AG08395 (cell line): ENCODE measurements at regions not wholly inside any gene's neighbourhood (a gene's known extent, or its start where the extent isn't known, plus 50 kb on each side); places are given as distances from the start of the nearest gene placed in this dataset.
A peak's percentile ranks its signal among the peaks of the same experiment; 100 is the strongest.

Experiments used
- DNase-seq: peaks from one replicate; pipeline ENCODE4 v3.0.0; 2012; ENCODE audit warnings: mixed read lengths, low spot score

DNA sequence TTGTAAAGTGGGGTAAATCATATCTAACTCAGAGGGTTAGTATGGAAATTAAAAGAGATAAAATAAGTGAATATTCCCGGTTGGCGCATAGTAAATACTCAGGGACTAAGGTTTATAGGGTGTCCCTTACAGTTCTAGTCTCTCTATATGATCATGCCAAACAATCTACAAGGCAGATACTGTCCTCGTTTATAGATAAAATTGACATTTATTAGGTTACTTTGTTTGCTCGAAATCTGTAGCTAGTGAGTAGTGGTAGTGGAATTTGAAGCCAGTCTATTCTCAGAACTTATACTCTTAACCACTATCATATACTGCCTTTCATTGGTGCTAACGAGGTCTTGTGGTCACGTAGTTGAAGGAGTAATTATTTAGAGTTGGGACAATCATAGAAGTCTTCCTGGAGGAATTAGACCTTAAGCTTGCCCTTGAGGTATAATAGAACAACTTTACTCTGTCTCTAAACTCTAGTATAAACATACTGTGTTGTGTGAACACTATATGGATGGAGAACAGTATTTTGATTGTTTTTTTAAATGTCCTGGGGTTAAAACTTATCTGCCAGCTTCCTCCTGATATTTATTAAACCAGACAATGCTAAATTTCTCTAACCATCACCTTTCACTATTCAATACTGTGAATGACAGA lies 324.0 kb downstream of the STIM2 start:
- no peak for DNase-seq

DNA sequence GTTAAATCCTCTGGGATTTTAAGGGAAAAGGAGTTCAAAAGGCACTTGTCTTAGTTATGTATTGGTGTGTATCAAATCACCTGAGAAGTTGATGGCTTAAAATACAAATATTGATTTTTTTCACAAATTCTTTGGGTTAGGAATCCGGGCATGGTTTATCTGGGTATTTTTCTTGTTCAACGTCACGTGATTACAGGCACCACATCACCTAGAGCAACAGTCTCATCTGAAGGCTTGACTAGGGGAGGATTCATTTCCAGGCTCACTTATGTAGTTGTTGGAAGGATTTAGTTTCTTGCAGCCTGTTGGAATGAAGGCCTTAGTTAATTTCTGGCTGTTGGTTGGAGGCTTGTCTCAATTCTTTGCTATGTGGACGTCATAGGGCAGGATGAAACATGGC lies 326.1 kb downstream of the STIM2 start:
- no peak for DNase-seq

DNA sequence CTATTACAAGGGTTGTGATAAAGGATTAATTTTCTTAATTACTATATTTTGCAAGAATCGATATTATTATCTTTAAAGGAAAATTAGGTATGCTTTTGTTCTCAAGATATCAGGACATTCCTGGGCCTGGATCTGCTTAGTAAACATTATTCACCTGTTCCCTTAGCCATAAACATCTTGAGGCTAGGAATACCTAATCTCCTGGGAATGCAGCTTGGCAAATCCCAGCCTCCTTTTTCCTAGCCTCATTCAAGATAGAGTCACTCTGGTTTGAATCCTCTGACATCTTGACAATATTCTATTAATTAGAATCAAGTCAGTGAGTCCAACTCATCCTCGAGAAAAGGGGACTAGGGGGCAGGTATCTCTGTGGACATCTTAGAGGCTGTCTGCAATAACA lies 327.1 kb downstream of the STIM2 start:
- no peak for DNase-seq

DNA sequence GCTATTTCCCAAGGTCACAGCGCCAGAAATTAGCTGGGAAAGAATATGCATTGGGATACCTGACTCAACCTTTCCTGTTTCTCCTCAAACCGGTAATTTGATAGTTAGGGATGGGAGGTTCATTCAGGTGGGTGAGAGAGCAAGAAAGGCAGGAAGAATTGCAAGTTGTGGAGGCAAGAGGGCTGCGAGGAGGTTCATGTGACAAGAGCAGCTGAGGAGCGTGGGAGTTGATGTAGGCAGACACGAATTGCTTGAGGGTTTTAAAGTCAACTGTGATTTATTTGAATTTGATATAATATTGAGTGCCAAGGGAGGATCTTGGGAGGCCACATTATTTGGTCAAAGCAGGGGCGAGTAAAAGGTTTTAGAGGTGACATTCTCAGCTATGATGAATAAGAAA lies 329.0 kb downstream of the STIM2 start:
- DNase-seq = no peak

DNA sequence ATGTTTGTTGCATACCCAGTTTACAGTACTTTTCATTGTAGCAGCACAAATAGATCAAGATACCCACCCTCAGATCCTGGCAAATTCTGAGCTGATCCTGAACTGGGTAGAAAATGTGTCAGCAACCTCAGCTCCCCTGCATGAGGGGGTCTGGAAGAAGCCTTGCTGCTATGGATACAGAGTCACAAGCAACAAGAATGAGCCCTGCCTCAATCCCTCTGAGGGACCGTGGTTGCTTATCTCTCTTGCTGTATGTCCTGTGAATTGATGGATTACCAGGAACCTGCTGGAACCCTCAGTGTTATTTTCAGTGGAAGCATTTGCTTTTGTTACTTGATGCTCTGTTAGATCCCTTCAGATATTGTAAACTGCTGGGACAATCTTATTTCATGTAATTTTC lies 331.0 kb downstream of the STIM2 start:
- DNase-seq = no peak

DNA sequence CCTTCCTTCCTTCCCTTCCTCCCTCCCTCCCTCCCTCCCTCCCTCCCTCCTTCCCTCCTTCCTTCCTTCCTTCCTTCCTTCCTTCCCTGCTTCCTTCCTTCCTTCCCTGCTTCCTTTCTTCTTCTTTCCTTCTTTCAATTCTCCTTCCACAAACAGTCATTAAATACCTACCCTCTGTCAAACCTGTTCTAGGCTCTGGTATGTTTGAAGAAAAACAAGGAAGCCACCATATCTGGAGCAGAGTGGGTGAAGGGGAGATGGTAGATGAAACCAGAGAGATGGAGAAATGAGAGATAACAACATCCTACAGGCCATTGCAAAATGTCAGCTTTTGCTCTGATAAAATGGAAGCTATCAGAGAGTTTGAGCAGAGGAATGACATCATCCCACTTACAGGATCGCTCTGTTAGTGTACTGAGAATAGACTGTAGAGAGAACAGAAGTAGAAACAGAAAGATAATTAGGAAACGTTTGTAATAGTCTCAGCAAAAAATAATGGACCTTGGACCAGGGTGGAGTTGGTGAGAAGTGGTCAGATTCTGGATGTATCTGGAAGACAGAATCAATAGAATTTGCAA lies 334.0 kb downstream of the STIM2 start:
- DNase-seq = no peak

DNA sequence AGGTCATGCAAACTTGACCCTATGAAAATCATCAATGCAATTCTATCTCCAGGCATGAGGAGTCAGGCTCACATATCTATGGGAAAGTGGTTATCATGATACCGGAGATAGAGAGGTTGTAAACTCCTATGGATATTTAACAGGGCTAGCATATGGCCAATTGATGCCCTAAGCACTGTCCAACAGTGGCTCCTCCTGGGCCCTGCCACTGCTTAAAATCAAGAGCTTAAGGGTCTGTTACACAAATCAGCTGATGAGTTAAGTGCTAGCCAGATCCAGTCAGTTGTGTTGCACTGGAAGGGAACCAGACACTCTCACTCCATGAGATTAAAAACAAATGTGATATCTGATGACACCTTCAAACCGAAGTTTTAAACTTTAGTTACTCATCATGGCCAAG lies 337.6 kb downstream of the STIM2 start:
- no peak for DNase-seq

DNA sequence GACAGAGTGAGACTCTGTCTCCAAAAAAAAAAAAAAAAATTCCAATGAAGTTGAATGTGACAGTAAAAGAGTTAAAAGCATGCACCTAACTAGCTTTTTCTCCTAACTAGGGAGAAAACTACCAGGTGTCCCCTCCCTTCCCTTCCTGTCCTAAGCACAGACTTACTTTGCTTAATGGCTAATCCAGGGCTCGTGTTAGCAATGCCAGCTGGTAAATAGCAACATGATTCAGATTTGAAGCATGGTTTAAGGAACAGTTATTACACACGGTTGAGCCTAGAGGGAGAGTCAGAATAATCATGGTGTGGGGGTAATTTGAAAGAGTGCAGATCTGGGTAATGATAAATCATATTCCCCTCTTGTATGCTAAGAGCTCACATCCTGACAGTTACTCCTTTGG lies 338.3 kb downstream of the STIM2 start:
- no peak for DNase-seq

DNA sequence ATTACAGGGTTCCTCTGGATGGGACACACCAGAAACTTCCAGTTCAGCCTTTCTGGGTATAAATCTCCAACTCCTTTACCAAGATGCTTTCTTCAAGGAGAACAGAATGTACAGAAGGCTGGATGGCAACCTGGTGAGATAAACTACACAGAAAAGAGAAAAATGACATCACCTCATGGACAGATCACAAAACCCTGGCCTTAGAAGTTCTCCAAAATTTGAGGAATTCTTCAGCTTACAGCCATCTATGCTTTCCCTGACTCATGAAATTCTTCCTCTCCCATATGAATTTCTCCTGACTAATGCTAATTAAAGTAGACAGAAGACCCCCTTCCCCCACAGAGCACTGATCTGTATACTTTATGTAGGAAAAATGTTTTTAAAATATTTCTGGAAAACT lies 345.4 kb downstream of the STIM2 start:
- DNase-seq = no peak

DNA sequence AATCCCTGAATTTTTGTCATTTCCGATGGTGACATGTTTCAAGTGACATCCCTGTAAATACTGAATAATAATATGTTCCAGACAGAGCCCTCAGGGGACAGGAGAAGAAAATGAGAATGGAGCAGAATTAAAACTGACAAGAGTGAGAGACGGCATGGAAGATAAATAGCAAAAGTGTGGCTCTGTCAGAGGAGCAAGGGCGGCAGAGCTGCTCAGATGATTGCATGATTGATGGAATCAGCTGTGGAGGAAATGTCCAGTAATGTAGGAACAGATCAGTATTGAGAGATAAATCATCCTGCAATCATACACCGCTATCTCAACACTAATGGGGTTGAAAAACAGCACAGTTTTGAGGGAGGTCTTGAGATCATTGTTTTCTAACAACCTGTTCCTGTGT lies 350.3 kb downstream of the STIM2 start:
- no peak for DNase-seq

DNA sequence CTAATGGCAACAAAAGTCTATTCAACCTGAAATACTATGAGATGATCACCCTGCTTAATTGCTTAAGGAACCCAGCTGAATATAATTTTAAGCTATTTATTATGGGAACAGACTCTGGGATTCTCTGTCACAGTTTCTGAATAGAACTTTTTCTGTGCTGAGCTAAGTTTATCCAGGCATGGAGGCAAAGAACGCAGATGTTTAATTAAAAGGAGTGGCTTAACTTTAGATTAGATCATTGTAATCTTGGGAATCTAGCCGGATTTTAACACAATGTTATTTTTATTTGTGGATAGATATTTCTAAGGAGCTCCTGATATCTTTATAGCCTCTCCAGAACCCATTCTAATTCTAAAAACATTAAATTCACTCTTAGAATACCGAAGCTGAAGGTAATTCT lies 353.4 kb downstream of the STIM2 start:
- DNase-seq = no peak

DNA sequence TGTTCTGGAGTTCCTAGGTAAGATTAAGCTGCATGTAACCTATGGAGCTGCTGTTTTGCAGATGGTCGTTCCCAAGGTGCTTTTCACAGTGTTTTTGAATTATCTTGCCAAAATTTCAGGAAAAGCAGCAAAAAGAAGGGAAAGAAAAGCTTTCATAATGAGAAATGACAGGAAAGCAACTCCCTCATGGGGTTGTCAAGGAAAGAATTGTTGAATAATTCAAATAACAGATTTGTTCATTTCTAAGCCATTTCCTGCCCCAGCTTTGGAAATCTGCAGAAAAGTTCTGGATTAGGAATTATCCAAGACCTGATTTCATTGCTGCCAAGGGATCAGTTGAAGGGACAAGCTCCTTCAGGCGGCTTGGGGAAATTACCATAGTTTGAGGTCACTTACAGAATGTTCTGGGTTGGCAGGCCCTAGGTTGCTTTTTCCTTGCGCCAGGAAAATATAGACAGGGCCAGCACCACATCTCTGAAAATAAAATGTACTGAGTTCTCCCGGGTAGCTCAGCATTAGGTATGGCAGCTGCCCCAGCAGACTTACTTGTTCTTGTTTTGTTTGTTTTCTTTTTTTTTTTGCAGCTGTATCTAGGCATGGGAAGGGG lies 354.7 kb downstream of the STIM2 start:
- no peak for DNase-seq

DNA sequence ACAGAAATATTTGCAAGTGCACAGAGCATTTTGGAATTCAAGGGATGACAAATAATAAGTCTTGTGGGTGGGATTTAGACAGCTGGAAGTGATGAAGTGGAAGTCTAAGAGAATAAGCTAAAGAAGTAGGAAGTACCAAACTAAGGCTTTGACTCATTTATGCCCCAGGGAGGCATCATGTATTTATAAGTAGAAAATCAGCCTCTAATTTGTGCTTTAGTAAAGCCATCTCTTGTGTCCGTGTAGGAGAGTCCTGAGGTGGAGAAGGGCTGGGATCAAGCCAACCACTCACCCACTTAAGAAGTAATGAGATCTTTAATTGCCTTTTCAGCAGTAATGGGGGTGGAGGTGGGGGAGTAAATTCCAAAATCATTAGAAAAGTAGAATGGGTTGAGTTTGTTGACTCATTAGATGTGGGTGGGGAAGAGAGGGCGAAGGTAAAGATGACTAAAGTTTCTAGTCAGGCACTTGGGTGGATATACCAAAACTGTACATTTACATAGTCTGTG lies 356.7 kb downstream of the STIM2 start:
- DNase-seq = peak; percentile 11

DNA sequence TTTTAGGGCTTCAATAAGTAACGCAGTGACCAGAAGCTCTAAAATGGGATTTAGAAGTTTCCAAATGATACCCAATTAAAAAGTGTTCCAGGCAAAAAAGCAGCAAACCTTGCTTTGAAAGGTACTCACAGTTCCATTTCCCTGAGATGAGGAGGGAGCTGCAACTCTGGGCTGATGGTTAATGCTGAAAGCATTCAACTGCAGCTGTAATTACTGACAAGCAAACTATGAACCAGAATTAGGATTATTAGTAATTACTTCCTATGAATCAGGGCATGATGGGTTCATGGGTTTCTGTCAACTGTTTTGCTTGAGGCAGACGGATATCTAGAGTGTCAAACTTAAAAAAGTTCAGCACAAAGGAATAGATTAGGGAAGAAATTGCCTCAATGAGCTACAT lies 357.4 kb downstream of the STIM2 start:
- no peak for DNase-seq

DNA sequence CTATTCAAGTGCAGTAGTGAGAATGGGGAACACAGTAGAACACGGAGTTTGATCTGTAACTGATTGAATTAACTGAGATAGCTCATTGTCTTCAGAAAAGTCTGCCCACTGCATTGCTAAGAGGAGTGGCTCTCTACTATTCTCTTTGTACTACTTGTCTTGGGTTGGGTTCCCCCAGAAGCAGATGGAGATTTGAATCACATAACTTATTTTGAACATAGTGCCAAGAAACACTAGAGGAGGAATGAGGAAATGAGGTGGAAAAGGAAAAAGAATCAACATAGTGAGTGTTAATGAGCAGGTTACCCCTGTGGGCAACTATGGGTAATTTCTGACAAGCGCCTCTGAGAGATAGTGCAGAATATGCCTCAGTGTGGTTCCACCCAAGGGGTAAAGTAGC lies 362.7 kb downstream of the STIM2 start:
- no peak for DNase-seq

DNA sequence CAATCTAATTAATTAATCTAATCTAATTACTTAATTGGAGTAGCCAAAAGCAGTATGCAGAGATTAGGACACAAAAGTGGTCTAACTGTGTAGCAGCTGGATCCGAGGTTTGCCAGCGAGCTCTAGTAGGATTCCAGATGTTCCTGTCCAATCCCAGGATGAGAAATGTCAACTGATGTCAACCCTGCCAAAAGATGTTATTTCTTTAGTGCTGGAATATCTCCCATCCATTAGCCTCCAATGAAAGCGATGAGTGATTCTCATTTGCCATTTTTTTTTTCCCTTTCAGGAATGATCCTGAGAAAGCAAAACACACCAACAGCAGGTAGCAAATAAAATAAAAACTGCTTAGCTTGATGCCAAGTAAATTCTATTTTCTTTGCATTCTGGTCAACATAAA lies 372.9 kb downstream of the STIM2 start:
- no peak for DNase-seq

DNA sequence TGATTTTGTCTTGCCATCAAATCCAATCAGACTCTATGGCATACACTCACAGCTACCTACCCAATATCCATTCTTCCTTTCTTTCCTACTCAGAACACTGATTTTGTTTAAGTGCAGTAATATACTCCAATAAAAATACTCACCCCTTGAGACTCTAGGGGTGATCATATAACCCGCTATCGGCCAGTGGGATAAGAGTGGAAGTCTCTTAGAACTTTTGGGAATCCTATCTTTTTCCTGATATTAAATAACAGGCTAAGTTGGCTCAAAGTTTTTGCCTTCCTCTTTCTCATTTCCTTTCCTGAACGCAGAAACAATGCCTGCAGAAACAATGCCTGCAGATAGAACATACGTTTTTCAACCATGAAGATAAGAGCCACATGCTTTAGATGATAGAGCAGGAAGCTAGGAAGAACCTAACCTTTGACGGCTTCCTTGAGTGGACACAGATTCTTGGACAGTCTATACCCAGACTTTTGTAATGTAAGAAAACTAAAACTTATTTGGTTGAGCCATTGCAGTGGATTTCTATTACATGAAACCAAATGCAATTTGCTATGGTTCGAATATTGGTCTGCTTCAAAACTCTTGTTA lies 373.8 kb downstream of the STIM2 start:
- no peak for DNase-seq

DNA sequence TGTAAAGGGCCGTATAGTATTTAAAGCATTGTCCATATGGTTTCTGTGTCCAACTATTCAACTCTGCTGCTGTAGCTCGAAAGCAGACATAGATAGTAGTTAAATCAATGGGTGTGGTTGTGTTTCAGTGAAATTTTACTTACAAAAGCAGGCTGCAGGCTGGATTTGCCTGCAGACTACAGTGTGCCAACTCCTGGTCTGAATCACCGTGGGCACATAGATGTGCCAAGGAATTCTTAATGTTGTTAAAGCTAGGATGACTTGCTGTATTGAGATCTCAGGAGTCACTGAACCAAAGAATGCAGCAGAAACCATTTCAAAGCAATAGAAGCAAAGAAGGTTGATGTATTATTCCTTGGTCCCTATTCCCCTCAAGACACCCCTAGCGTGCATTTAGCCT lies 379.0 kb downstream of the STIM2 start:
- no peak for DNase-seq

DNA sequence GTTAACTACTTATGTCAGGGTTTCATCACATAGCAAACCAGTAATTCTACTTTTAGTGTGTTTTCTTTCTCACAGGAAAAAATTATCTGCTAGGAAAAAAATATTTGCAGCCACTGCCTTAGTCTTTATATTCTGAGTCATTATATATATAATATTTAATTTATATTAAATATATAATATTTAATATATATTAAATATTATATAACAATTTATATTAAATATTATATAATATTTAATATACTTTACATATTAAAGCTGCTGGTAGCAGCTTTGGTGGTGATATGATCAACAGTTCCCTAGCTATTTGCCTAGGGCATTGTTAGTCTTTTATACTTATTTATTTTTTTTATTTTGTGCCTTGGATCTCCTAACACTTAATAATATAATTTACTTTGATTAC lies 381.6 kb downstream of the STIM2 start:
- DNase-seq = no peak

DNA sequence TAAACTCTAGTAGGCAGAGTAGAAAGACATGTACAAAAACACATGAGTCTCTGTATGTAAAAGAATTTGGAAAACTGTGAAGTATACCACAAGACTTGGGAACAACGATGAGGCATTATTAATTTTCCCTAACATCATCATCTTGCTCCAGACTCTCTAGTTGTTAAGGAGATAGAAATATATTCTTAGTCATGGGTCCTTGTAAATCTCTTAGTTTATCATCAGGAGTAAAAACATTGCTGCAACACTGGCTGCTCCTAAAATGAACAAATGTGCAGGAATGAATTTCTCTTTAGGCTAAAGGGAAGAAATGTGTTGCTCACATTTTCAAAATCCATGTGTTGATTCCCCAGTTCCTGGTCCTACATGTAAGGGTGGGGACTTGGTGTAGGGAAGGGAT lies 384.6 kb downstream of the STIM2 start:
- no peak for DNase-seq

DNA sequence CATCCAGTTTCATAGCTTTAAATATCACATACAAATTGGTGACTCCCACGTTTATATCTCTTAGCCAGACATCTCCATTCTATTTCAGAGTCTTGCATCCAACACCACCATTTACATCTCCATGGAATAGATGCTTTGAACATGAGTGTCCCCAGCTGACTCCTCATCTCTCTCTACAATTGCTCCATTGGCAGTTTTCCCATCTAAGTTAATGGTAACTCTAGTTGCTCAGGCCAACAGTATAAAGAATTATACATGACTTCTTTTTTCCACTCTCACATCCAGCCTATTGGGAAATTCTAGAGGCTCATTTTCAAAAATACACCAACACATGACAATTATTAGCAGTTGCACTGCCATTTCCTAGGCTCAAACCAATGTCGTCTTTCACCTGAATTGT lies 388.2 kb downstream of the STIM2 start:
- peak; percentile 6 for DNase-seq

DNA sequence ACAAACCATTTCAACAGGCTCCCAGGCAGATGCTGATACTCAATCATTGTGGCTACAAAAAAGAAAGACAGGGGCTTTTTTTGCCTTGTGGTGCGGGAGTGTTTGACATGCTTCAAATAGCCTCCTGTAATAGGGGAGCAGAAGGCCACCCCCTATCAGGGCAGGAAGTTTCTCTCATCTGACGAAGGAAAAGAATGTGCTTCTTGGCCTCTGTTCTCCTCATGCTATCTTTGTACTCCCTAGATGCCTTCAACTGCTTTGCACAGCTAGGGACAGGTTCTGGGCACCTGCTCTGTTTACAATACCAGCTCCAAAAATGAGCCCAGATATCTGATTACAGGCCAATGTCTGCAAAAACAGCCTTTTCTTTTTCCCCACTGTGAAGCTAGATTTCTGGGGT lies 391.1 kb downstream of the STIM2 start:
- DNase-seq = no peak

DNA sequence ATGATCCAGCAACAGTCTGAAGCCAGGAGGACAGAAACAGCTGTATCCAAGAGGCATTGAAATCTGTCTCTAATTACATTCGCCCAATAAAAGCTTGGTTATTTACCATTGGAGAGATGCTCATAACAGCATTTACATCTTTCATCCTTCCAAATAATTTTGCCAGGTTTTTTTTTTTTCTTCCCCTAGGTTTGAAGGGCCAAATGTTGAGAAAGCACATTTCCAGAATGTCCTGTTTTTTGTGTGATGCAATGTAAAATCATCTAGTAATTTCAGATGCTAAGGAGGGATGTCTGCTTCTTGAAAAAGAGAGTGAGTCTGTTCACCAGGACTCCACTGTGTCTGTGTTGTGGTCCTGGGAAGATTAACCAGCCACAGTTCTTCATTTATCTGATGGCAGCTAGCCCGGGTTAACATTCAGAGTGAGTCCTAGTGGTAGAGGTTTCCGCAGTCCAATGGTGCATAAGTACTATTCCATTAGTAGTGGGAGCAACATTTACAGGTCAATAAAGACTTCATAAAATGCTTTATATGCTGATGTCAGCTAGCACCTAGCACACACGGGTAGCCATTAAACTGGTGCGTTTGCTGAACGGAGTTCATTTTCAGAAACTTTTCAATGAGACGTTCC lies 406.8 kb downstream of the STIM2 start:
- no peak for DNase-seq
